ENCODE measurements at regions not wholly inside any gene's neighbourhood (a gene's known extent, or its start where the extent isn't known, plus 50 kb on each side); places are given as distances from the start of the nearest gene placed in this dataset.

- Histone ChIP-seq H3F3A (replicated peaks; ENCODE audit: insufficient read depth) (no peaks in the 10 kb centered on the region), H3K9ac (no peak overlapping the region), H3K36me3 (replicated peaks in 1 of 2; ENCODE audit: control insufficient read depth in 1 of 2, insufficient read depth in 2 of 2, low read length in 1 of 2) (no peaks in the 10 kb centered on the region), H3K27ac (ENCODE audit: low read depth in 2 of 2, low read length in 1 of 2) (no peak overlapping the region), H3K79me2 (ENCODE audit: insufficient read depth) (no peaks in the 10 kb centered on the region), H3K4me3 (ENCODE audit: low read depth in 2 of 2, low read length in 1 of 2) (no peak overlapping the region), H3K9me3 (no peaks in the 10 kb centered on the region), H3K4me2 (no peak overlapping the region), H3K27me3 (ENCODE audit: insufficient read depth) (no peaks in the 10 kb centered on the region; the same call in 1 of the 2 replicates), H2AFZ (ENCODE audit: low read depth) (no peak overlapping the region), H3K4me1 (ENCODE audit: control insufficient read depth in 1 of 2, insufficient read depth in 2 of 2, low read depth in 1 of 2, low read length in 1 of 2) (no peaks in the 10 kb centered on the region), H3K9me2 (no peaks in the 10 kb centered on the region), H4K20me1 (ENCODE audit: insufficient read depth) (no peaks in the 10 kb centered on the region)
- ChIA-PET CTCF (no interaction called here), POLR2A (no interaction called here)
- TF ChIP-seq CTCF (IDR thresholded peaks at IDR 0.05): no peak
- TF ChIP-seq RXRA (IDR thresholded peaks at IDR 0.05; ENCODE audit: borderline replicate concordance, low read depth): no peak
- no peak for TF ChIP-seq MAX (IDR thresholded peaks at IDR 0.05; ENCODE audit: low read depth)
- no peak for TF ChIP-seq TCF12 (IDR thresholded peaks at IDR 0.05)
- no peak for TF ChIP-seq FOXM1 (IDR thresholded peaks at IDR 0.05; ENCODE audit: low read depth)
- TF ChIP-seq USF2 (IDR thresholded peaks at IDR 0.05; ENCODE audit: borderline replicate concordance, low read depth, low read length): no peak
- TF ChIP-seq JUND (IDR thresholded peaks at IDR 0.05): no peak
- no peak for TF ChIP-seq EP300 (IDR thresholded peaks at IDR 0.05; ENCODE audit: borderline replicate concordance in 1 of 2, low read depth in 1 of 2, low read length in 1 of 2)
- TF ChIP-seq ELF1 (IDR thresholded peaks at IDR 0.05): no peak
- TF ChIP-seq RAD21 (IDR thresholded peaks at IDR 0.05; ENCODE audit: low read length): no peak
- no peak for TF ChIP-seq NRF1 (IDR thresholded peaks at IDR 0.05; ENCODE audit: low read depth, low read length)
- TF ChIP-seq RCOR1 (IDR thresholded peaks at IDR 0.05; ENCODE audit: low read length): no peak
- TF ChIP-seq NFIC (IDR thresholded peaks at IDR 0.05; ENCODE audit: borderline replicate concordance): no peak
- no peak for TF ChIP-seq FOSL2 (IDR thresholded peaks at IDR 0.05; ENCODE audit: borderline replicate concordance, low read depth)
- no peak for TF ChIP-seq RFX5 (IDR thresholded peaks at IDR 0.05; ENCODE audit: low read length)
- no peak for TF ChIP-seq TEAD4 (IDR thresholded peaks at IDR 0.05; ENCODE audit: borderline replicate concordance, insufficient read depth)
- TF ChIP-seq MXI1 (IDR thresholded peaks at IDR 0.05; ENCODE audit: low read depth, low read length): no peak
- DNase-seq: no peak
- 16% methylated on average over 7 of the region's 11 CpGs for WGBS (ENCODE audit: low lambda C conversion rate)
These were observed 244.6 kb upstream of the SGCG start for GRCh38 chr13:22936228-22936627.

GRCh38 chr13:22937241-22937640 is 243.5 kb upstream of the SGCG start:
- H3K27me3 ChIP-seq (ENCODE audit: insufficient read depth): no peaks in the 10 kb centered on the region; the same call in 1 of the 2 replicates
- H2AFZ ChIP-seq (ENCODE audit: low read depth): no peak overlapping the region
- no peaks in the 10 kb centered on the region for H3F3A ChIP-seq (replicated peaks; ENCODE audit: insufficient read depth)
- ChIA-PET CTCF (no interaction called here), POLR2A (no interaction called here)
- no peaks in the 10 kb centered on the region for H3K36me3 ChIP-seq (replicated peaks in 1 of 2; ENCODE audit: control insufficient read depth in 1 of 2, insufficient read depth in 2 of 2, low read length in 1 of 2)
- no peak for DNase-seq
- H3K9ac ChIP-seq: no peak overlapping the region
- no peaks in the 10 kb centered on the region for H3K9me3 ChIP-seq
- no peaks in the 10 kb centered on the region for H3K4me1 ChIP-seq (ENCODE audit: control insufficient read depth in 1 of 2, insufficient read depth in 2 of 2, low read depth in 1 of 2, low read length in 1 of 2)
- H4K20me1 ChIP-seq (ENCODE audit: insufficient read depth): no peaks in the 10 kb centered on the region
- H3K4me3 ChIP-seq (ENCODE audit: low read depth in 2 of 2, low read length in 1 of 2): no peak overlapping the region
- WGBS (ENCODE audit: low lambda C conversion rate): 75% methylated on average over 10 of the region's 13 CpGs
- H3K9me2 ChIP-seq: no peaks in the 10 kb centered on the region
- H3K4me2 ChIP-seq: no peak overlapping the region
- no peak overlapping the region for H3K27ac ChIP-seq (ENCODE audit: low read depth in 2 of 2, low read length in 1 of 2)
- no peaks in the 10 kb centered on the region for H3K79me2 ChIP-seq (ENCODE audit: insufficient read depth)
- TF ChIP-seq FOSL2 (IDR thresholded peaks at IDR 0.05; ENCODE audit: borderline replicate concordance, low read depth) (no peak), SIN3A (IDR thresholded peaks at IDR 0.05; ENCODE audit: borderline replicate concordance, low read depth, low read length) (no peak), ZBTB33 (IDR thresholded peaks at IDR 0.05; ENCODE audit: borderline replicate concordance, low read depth) (no peak), USF2 (IDR thresholded peaks at IDR 0.05; ENCODE audit: borderline replicate concordance, low read depth, low read length) (no peak), MXI1 (IDR thresholded peaks at IDR 0.05; ENCODE audit: low read depth, low read length) (no peak), SMC3 (IDR thresholded peaks at IDR 0.05; ENCODE audit: low read depth, low read length) (no peak), JUND (IDR thresholded peaks at IDR 0.05) (no peak), MEF2A (IDR thresholded peaks at IDR 0.05; ENCODE audit: borderline replicate concordance, low read depth) (no peak), FOXJ3 (CRISPR knock-in tag; IDR thresholded peaks at IDR 0.05) (no peak), EP300 (IDR thresholded peaks at IDR 0.05; ENCODE audit: borderline replicate concordance in 1 of 2, low read depth in 1 of 2, low read length in 1 of 2) (no peak), RAD21 (IDR thresholded peaks at IDR 0.05; ENCODE audit: low read length) (no peak)

All from SK-N-SH (cell line).